ENCODE measurements at regions not wholly inside any gene's neighbourhood (a gene's known extent, or its start where the extent isn't known, plus 50 kb on each side); places are given as distances from the start of the nearest gene placed in this dataset.
"Not testable (repeated sequence)": the region's sequence is repeated elsewhere in the genome, so short reads cannot be mapped to it uniquely, and the experiment has no call there.

DNA sequence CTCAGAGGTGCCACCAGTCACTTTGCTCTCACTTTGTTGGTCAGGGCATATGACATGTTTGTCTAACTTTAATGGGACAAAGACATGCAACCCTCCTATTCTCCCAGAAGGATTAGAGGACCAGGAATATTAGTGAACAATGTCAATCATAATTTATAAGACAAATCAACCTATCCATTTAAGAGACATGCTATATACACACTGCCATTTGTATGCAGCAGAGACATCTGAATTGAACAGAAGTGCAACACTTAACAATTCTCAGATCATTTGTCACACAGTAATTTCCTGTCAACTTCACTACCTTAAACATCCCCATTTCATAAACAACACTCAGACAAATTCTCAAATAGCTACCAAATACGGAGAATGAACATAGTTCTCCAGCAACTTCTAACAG lies 273.6 kb upstream of the RGMB start:
- DNase-seq (ENCODE audit: low read depth) = no peak

DNA sequence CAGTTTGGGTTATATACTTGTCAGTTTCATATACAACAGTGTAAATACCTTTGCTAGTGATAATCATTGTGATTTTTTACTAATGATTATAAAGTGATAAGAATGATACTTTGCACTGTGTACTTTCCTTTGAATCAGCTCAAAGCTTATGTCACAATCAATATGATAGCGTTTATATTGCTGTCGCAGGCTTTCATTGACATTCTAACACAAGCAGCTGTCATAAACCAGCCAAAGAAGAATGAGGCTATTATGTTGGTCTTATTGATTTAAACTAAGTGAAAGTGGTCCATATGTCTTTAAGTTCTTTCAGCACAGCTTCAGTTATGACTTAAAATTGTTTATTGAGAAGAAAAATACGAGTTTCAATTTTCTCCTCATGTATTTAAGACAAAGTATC lies 272.7 kb upstream of the RGMB start:
- DNase-seq (ENCODE audit: low read depth) = no peak

DNA sequence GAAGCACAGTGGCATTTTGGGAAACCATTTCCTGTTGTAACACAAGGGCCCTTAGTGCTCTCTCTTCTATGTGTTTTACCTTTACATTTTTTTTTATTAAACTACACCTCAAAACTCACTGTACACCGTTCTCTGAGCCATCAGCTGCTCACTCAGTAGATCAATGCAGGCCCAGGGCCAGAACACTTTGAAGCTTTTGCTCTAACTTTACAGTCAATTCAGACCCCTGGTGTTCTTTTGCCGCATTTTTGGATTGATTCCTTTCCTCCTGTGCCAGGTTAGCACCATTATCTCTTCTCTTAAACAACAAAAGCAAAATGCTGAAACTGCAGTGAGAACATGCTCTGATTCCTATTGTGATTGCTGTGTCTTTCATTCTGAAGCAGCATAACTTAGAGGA lies 269.8 kb upstream of the RGMB start:
- no peak for DNase-seq (ENCODE audit: low read depth)

GRCh38 chr5:98504505-98504904 lies 269.0 kb upstream of the RGMB start:
- no peak for DNase-seq (ENCODE audit: low read depth)

GRCh38 chr5:98510143-98510985 lies 263.1 kb upstream of the RGMB start:
- DNase-seq (ENCODE audit: low read depth) = peak; percentile 40

GRCh38 chr5:98513380-98513779 lies 260.1 kb upstream of the RGMB start:
- DNase-seq (ENCODE audit: low read depth) = no peak

DNA sequence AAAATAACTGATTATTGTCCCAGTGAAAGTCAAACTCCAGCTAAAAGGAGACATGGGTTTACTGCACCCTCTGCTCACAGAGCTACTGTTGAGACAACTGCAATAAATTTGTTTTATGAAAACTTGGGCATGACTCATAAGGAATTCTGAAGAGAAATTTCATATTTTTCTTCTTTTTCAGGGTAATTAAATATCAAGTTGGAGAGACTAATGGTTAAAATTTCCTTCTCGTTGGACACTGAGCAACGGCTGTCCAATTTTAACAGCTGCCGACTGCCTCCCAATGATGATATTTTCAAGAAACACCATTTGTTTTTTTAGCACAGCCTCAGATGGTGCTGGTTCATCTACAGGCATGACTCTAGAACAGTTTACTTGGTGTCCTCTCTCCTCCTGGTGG lies 259.2 kb upstream of the RGMB start:
- peak; percentile 8 for DNase-seq (ENCODE audit: low read depth)

DNA sequence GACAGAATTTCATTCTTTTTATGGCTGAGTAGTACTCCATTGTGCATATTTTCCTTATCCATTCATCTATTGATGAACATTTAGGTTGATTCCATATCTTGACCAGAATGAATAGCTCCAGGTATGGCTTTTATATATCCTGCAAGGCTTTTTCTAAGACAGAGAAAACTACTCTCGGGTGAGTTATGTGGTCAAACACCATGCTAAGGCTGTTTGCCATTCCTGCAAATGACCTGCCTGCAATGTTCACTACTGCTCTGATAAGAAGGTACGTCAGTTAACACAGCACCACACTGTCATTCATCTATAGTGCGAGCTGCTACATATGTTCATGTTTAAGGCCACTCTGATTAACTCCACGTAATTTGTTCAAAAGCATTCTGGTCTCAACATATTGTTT lies 256.8 kb upstream of the RGMB start:
- DNase-seq (ENCODE audit: low read depth) = no peak

GRCh38 chr5:98517560-98518366 lies 255.7 kb upstream of the RGMB start:
- peak; percentile 4 for DNase-seq (ENCODE audit: low read depth)

GRCh38 chr5:98518754-98519153 lies 254.7 kb upstream of the RGMB start:
- no peak for DNase-seq (ENCODE audit: low read depth)

GRCh38 chr5:98519571-98519970 lies 253.9 kb upstream of the RGMB start:
- peak; percentile 7 for DNase-seq (ENCODE audit: low read depth)

GRCh38 chr5:98521821-98522220 lies 251.6 kb upstream of the RGMB start:
- no peak for DNase-seq (ENCODE audit: low read depth)

DNA sequence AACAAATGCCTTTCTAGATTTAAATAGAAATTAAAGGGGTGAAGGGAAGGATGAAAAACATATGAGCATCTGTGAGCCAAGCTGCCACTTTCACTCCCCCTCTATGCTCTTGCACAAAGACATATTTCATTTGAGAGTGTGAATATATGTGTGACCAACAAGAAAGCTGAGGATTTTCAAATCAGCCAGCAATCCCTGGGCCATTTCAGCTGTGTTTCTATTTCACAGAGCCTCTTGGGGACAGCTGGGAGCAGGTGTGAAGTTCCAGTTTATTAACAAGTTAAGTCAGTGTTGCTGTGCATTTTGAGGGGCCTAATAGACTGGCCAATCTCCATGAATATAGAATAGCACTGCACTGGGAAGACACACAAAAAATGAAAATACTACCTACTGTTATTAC lies 248.7 kb upstream of the RGMB start:
- no peak for DNase-seq (ENCODE audit: low read depth)

GRCh38 chr5:98527846-98528245 lies 245.6 kb upstream of the RGMB start:
- no peak for DNase-seq (ENCODE audit: low read depth)

- no peak for DNase-seq (ENCODE audit: low read depth)
Measured at GRCh38 chr5:98529321-98529720, 244.1 kb upstream of the RGMB start.

DNA sequence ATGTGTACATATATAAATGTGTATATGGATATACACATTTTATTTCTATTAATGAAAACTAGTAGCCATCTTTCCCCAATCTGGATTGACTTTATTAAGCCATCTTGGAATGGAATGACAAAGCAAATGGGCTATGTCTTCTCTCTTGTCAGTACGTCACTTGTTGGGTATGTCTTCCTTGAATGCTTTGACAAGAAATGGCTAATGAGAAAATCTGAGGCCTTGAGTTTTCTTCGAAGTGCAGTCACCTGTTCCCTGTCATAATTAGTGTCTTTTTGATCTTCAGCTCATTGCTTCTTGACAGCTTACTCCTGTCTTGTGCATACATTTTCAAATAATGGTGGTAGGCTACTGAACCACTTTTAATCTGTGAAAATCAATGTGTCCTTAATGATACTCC lies 243.2 kb upstream of the RGMB start:
- DNase-seq (ENCODE audit: low read depth) = no peak

DNA sequence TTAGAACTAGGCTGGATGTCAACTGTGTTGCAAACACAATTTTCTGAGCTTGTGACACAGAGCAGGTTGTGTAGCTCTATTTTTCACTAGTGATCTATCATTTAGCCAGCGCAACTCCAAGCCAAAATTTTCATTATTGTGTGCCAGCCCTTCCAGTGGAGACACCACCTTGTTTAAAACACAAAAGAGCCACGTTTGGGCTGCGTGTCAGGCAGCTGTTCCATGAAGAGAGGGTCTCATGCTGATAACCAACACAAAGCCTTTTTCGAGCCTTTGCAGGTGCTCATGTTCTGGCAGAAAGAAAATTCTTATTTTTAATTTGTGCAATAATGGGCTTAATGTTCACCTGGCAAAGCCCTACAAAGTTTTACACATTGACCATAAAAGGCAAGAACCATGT lies 237.6 kb upstream of the RGMB start:
- no peak for DNase-seq (ENCODE audit: low read depth)

GRCh38 chr5:98540056-98540455 lies 233.4 kb upstream of the RGMB start:
- DNase-seq (ENCODE audit: low read depth) = no peak

DNA sequence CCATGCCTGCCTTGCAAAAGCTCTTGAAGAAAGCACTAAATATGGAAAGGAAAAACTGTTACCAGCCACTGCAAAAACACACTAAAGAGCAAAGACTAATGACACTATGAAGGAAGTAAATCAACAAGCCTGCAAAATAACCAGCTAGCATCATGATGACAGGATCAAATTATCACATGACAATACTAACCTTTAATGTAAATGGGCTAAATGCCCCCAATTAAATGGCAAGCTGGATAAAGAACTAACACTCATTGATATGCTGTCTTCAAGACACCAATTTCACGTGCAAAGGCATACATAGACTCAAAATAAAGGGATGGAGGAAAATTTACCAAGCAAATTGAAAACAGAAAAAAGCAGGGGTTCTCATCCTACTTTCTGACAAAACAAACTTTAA lies 231.8 kb upstream of the RGMB start:
- DNase-seq (ENCODE audit: low read depth) = no peak

- no peak for DNase-seq (ENCODE audit: low read depth)
Measured at GRCh38 chr5:98543490-98543889, 230.0 kb upstream of the RGMB start.

DNA sequence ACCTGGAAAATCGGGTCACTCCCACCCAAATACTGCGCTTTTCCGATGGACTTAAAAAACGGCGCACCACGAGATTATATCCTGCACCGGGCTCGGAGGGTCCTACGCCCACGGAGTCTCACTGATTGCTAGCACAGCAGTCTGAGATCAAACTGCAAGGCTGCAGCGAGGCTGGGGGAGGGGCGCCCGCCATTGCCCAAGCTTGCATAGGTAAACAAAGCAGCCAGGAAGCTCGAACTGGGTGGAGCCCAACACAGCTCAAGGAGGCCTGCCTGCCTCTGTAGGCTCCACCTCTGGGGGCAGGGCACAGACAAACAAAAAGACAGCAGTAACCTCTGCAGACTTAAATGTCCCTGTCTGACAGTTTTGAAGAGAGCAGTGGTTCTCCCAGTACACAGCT lies 226.5 kb upstream of the RGMB start:
- DNase-seq (ENCODE audit: low read depth) = not testable (repeated sequence)

DNA sequence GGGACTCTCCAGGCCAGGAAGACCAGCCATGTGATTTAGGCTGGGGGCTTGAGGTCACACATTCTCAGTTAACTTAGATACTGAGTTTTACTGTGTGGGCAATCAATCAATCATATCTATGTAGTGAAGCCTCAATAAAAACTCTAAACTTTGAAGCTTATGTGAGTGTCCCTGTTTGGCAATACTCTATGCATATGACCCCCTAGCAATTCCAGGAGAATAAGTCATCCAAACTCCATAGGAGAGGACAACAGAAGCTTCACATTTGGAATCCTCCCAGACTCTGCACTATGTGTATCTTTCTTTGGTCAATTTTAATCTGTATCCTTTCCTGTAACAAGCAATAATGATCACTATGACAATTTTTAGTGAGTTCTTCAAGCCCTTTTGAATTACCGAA lies 216.8 kb upstream of the RGMB start:
- DNase-seq (ENCODE audit: low read depth) = peak; percentile 53

GRCh38 chr5:98557916-98558315 lies 215.5 kb upstream of the RGMB start:
- peak; percentile 28 for DNase-seq (ENCODE audit: low read depth)

All from iris pigment epithelial cell (primary cell).